Glomerular visceral epithelial cell (primary cell): ENCODE measurements at regions not wholly inside any gene's neighbourhood (a gene's known extent, or its start where the extent isn't known, plus 50 kb on each side); places are given as distances from the start of the nearest gene placed in this dataset.
"Not testable (repeated sequence)": the region's sequence is repeated elsewhere in the genome, so short reads cannot be mapped to it uniquely, and the experiment has no call there.

Experiments used
- DNase-seq: peaks from one replicate; pipeline ENCODE4 v3.0.0-alpha.2; 2016; ENCODE audit errors: extremely low spot score

GRCh38 chr19:30943101-30943843, 406.0 kb downstream of the TSHZ3 start:
- no peak for DNase-seq

DNA sequence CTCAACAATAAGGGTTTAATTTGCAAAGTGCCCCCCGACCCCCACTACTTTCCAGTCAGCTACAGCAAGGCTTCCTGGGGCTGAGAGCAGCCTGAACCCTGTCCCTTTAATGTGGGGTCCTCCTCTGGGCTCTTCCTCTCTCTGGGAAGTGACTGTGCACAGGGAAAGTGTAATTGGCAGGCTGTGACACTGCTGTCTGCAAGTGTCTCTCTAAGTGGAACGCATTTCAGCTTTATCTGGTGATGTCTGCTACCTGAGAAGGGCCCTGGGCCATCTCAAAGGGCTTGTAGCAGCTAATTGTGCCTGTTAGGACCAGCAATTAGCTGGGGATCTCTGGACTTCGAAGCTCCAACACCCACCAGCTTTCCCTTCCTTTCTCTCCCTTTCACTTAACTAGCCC, 406.6 kb downstream of the TSHZ3 start:
- no peak for DNase-seq

GRCh38 chr19:30941591-30941990, 407.6 kb downstream of the TSHZ3 start:
- no peak for DNase-seq

DNA sequence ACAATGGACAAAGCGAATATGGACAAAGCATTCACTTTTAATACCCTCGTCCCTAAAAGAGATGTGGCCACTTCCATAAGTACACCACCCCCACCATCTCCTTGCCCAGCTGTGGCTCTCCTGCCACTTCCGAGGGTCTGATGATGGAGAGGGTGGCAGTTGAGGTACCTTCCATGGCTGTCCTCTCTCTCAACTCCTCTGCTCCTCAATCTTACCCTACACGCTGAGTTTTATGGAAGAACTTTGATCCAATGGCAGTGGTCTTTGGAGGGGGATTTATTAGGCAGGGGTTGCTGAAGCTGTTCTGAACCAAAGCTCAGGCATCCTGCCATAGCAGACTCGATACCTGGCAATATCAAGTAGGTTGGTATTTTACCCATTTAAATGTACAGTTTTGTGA, 413.0 kb downstream of the TSHZ3 start:
- DNase-seq = no peak

GRCh38 chr19:30935146-30935545, 414.1 kb downstream of the TSHZ3 start:
- DNase-seq = no peak

DNA sequence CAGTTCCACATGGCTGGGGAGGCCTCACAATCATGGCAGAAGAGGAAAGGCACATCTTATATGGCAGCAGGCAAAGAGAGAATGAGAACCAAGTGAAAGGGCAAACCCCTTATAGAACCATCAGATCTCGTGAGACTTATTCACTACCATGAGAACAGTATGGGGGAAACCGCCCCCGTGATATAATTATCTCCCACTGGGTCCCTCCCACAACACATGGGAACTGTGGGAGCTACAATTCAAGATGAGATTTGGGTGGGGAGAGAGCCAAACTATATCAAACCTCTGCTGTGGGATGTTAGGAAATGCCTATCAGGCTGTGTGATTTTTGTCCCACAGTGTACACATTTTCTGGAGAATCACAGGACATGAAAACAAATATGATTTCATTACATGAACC, 415.8 kb downstream of the TSHZ3 start:
- not testable (repeated sequence) for DNase-seq

- no peak for DNase-seq
Measured at GRCh38 chr19:30932854-30933253, 416.4 kb downstream of the TSHZ3 start.

DNA sequence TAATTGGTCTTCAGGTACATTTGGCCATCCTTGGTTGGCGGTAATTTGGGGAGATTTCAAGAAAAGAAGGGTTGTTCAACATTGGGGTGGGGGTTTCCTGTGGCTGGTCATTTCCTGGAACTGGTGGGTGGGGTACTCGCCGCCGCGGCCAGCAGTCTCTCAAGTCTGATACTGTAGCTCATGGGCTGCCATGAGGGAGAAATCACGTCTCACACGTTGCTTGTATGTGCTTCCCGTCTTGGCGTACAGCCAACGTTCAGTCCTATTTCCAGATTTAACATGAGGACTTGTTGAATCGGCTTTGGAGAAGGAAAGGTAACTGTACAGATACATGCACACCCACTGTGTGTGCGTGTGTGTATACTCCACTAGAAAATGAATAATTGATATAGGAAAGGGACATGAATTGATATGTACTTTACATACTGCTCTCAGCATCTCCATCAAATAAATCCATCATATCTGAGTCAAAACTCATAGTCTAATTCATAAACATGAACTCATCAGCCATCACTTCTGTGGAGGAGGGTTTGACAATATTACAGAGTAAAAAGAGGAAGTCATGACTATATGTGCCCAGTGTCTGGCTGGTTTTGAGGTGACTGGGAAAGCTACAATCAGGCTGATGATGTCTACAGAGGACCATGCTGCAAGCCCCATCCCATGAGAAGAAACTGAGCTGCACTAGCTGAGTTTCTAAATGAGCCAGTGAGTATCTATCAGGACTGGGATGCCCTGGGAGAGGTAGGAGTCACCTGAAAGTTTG, 418.1 kb downstream of the TSHZ3 start:
- no peak for DNase-seq

DNA sequence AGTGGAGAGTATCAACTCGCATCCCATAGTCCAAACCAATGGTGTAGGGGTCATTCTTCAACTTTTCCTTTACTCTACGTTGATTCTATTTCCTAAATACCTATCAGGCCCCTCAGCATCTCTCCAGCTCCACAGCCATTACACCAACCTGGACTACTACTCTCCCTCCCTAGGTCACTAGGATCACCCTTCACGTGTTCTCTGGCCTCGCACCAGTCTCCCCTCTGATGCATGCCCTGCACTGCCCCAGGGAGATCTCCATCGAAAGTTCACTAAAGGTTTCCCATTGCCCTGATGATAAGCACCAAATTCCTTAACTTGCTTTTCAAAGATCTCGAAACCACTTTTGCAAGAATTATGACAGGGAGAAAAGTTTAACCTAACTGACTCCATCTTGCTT, 421.5 kb downstream of the TSHZ3 start:
- no peak for DNase-seq

DNA sequence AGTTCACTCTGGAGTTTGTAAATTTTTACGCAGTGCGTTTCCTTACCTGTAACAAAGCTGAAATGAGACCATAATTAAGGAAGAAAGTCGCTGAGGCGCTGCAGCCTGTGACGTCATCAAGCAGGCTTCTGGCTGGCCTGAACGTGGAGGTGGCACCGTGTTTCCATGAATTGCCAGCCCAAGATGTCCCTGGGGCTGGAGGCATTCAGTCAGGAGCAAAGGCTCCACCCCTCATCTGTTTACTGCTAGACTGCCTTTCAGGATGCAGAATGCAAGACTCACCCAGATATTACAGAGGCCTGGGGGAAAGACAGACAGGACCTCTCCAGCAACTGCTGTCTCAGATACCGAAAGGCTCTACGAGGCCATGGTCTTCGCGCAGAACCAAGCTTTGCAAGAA, 424.6 kb downstream of the TSHZ3 start:
- no peak for DNase-seq

DNA sequence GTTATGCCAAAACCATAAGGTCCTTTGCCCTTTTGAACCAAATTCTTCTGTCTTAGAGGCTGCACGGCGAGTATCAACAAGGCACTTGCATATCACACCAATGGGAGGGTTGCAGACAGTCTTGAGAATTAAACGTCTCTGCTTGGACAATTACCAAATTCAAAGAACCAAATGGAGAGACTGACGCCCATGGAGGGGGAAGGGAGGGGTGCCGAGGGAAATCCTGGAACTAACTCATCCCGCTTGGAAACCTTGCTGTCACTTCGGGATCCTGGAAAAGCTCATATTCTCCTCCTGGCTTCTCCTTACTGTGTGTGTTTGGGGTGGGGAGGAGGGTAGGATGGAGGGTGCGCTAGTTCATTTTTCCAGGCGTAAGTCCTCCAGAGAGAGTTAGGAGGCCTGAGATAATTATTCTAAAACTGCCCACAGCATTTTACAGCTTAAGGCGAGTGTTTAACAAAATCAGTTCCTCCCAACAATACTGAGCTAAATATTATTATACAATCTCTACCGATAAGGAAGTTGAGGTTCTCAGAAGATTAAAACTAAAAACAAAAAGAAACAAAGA, 425.1 kb downstream of the TSHZ3 start:
- no peak for DNase-seq

- DNase-seq = no peak
Measured at GRCh38 chr19:30923621-30924020, 425.6 kb downstream of the TSHZ3 start.

DNA sequence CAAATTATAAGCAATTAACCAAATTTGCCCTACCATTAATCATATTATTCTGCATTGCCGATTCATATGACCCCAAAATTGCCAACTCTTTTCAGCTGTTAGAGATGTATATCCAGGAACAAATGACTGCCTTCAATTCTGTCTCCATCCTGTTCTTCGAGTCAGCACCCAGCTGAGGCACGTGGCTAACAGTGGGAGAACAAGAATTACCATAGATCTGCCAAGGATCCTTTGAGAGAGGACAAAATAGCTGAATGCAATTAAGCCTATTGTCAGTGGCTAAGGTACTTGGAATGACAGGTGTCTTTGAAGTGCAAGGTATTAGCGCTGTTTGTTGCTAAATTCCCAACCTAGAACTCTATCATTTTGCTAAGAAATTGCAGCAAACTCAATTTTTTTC, 426.1 kb downstream of the TSHZ3 start:
- no peak for DNase-seq

GRCh38 chr19:30920222-30920621, 429.0 kb downstream of the TSHZ3 start:
- DNase-seq = no peak

DNA sequence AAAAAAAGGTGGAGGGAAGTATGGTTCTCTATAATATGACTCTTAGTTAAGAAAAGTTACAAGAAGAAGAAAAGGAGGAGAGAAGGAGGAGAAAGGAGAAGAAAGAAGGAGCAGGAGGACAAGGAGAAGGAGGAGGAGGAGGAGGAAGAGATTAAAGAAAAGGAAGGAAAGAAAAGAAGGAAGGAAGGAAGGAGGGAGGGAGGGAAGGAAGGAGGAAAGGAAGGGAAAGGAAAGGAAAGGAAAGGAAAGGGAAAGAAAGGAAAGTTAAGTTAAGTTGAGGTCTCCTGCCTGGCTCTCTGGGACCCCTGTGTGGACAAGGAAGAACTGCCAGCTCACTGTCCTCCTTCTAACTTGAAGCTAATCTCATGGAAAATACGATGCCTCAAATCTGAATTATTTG, 429.5 kb downstream of the TSHZ3 start:
- no peak for DNase-seq

DNA sequence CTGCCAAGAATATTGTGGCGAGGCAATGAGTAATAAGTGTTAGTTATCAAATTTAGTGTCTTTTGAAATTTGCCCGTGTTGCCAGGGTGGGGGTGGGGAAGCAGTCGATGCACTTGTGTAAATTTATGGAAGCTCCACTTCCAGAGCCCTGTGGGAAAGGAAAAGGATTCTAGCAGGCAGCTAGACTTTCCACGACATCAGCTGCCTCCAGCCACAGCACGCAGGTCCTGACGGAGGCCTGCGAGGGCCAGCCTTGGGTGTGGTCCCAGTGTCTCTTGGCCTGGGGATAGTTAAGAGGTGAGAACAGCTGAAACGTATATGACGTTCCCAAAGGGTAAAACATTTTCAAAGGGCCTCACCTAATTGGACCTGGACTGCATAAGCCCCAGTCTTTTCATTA, 433.0 kb downstream of the TSHZ3 start:
- no peak for DNase-seq

DNA sequence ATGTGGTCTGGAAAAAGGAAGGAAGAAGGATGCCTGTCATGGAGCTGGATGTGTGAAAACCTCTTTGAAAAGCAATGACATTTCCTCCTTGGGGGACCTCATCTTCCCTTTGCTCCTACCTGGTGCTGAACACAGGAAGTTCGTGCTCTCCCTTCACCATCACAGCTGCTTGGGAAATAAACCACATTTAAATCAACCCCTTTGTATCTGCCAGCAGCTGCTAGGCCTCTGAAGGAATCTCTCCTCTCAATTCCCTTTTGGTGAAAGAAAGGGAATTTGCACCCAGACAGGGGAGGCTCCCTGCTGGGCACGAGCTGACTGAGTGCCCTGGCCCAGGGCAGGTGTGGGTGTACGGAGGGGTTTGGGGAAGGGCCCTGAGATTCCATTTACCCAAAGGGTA, 437.7 kb downstream of the TSHZ3 start:
- no peak for DNase-seq

- no peak for DNase-seq
Measured at GRCh38 chr19:30910485-30911240, 438.6 kb downstream of the TSHZ3 start.

DNA sequence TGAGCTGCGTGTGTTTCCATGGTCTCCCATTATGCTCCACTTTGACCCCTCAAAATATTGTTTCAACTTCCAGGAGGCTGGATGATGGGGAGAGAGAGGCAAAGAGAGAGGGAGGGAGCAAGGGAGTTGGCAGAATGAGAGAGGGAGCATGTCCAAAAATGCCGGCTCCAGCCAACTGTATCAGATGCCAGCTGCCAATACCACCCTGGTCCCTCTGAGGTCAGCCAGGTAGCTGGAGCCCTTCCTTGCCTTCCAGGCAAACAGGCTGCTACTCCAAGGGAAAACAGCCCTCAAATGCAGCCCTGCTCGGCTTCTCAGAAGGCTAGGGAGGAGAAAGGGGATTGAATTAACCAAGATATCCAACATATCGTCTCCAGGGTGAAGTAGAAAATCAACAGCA, 440.0 kb downstream of the TSHZ3 start:
- no peak for DNase-seq

DNA sequence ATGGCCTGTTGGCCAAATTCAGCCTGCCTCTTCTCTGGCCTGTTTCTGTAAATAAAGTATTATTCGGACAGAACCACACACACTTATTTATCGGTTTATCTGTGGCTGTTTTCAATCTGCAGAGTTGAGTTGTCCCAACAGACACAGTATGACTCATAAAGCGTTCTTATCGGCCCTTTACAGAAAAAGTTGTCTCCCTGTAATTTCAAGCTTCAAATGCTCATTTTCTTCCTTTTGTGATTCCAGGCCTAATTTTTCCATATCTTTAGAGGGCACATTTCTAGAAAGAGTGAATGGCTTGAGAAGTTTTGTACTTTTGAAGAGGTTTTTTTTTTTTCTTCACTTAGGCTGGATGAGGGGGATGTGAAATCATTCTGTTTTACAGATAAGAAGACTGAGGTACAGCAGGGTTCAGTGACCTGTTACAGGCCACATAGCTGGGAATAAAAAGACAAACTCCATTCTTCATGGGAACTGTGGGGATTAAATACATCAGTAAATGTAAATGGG, 440.9 kb downstream of the TSHZ3 start:
- DNase-seq = no peak

DNA sequence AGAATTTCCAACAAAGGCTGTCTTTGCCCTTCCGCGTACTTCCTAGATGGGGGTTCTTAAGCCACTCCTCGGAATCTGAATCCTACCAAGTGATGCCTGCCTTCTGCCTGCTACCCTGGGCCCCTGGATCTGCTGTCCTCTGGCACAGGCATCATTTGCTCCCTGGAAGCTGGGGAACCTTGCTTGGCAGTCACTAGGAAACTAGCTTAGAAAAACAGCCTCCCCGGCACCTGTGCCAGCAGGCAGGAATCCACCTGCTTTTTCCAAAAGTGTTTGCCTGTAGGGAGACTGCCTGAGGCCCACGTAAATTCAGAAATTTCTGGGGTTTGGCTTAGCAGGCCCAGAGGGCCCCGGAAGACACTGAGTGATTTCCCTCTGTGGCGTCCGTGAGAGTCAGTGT, 442.4 kb downstream of the TSHZ3 start:
- DNase-seq = no peak

- no peak for DNase-seq
Measured at GRCh38 chr19:30900051-30900450, 449.2 kb downstream of the TSHZ3 start.
